Activated CD8-positive, alpha-beta memory T cell treated with anti-CD3 and anti-CD28 coated beads, Interleukin-2, amount 10 ng/mL, durations not matched to agents 7 days and 5 days (primary cell): ENCODE measurements at regions not wholly inside any gene's neighbourhood (a gene's known extent, or its start where the extent isn't known, plus 50 kb on each side); places are given as distances from the start of the nearest gene placed in this dataset.
"Not testable (repeated sequence)": the region's sequence is repeated elsewhere in the genome, so short reads cannot be mapped to it uniquely, and the experiment has no call there.

ENCODE experiments used
- ATAC-seq: fragments of 150-1000 bp; cut with Tn5 transposase; one replicate; pipeline ENCODE4 v1.10.0; 2021; ENCODE audit warnings: moderate library complexity
- CTCF ChIA-PET: fragments of 350-600 bp; sonication (Branson Sonifier 250); formaldehyde crosslinking; loops from one replicate; lab custom pipeline; 2021; ENCODE audit warnings: antibody characterized with exemption; lab: Charles Lee
- DNase-seq: peaks from one replicate; pipeline ENCODE4 v3.0.0-alpha.2; 2020
- H3K27ac Mint-ChIP-seq: one replicate; pipeline ENCODE4 v1.8.0; 2021; ENCODE audit warnings: mild to moderate bottlenecking, mixed read lengths
- H3K27me3 Mint-ChIP-seq: one replicate; pipeline ENCODE4 v1.8.0; 2021; ENCODE audit warnings: mixed read lengths
- H3K36me3 Mint-ChIP-seq: one replicate; pipeline ENCODE4 v1.8.0; 2021; ENCODE audit warnings: mild to moderate bottlenecking, mixed read lengths
- H3K4me1 Mint-ChIP-seq: one replicate; pipeline ENCODE4 v1.8.0; 2021; ENCODE audit warnings: mixed read lengths
- H3K4me3 Mint-ChIP-seq: one replicate; pipeline ENCODE4 v1.8.0; 2021; ENCODE audit warnings: mild to moderate bottlenecking, moderate library complexity, mixed read lengths
- H3K9me3 Mint-ChIP-seq: one replicate; pipeline ENCODE4 v1.8.0; 2022; ENCODE audit warnings: low read depth, mixed read lengths

GRCh38 chr2:20126040-20126439 is 74.6 kb upstream of the LAPTM4A start:
- no peak for ATAC-seq
- Mint-ChIP-seq H3K9me3 (no peaks in the 10 kb centered on the region), H3K4me1 (no peaks in the 10 kb centered on the region), H3K36me3 (no peaks in the 10 kb centered on the region), H3K27me3 (peaks cover 11% of the 10 kb centered on the region), H3K27ac (no peak overlapping the region), H3K4me3 (no peak overlapping the region)
- no peak for DNase-seq
- CTCF ChIA-PET, result interaction anchor here (1.0 kb wide), 1 partner anchor 9 kb away, joined by 3 read pairs; no protein-coding TSS in a partner anchor

GRCh38 chr2:20125616-20126015 is 74.2 kb upstream of the LAPTM4A start:
- no peaks in the 10 kb centered on the region for H3K4me1 Mint-ChIP-seq
- DNase-seq, result no peak
- H3K9me3 Mint-ChIP-seq, result no peaks in the 10 kb centered on the region
- H3K36me3 Mint-ChIP-seq, result no peaks in the 10 kb centered on the region
- CTCF ChIA-PET, result interaction anchor here (1.0 kb wide), 1 partner anchor 10 kb away, joined by 3 read pairs; no protein-coding TSS in a partner anchor
- H3K27ac Mint-ChIP-seq, result no peak overlapping the region
- no peak overlapping the region for H3K4me3 Mint-ChIP-seq
- ATAC-seq, result no peak
- H3K27me3 Mint-ChIP-seq, result peaks cover 11% of the 10 kb centered on the region

- CTCF ChIA-PET, result no interaction called here
Measured at GRCh38 chr2:20125164-20125563, 73.7 kb upstream of the LAPTM4A start.

GRCh38 chr2:20123871-20124594 is 72.6 kb upstream of the LAPTM4A start:
- CTCF ChIA-PET, result no interaction called here
- Mint-ChIP-seq H3K36me3 (no peaks in the 10 kb centered on the region), H3K4me1 (no peaks in the 10 kb centered on the region), H3K9me3 (no peaks in the 10 kb centered on the region), H3K27me3 (peaks cover 11% of the 10 kb centered on the region), H3K4me3 (no peak overlapping the region), H3K27ac (no peak overlapping the region)
- DNase-seq, result no peak
- no peak for ATAC-seq

More at GRCh38 chr2:20125164-20125563, 73.7 kb upstream of the LAPTM4A start:
- Mint-ChIP-seq H3K4me3 (no peak overlapping the region), H3K36me3 (no peaks in the 10 kb centered on the region), H3K27ac (no peak overlapping the region), H3K9me3 (no peaks in the 10 kb centered on the region), H3K27me3 (peaks cover 11% of the 10 kb centered on the region), H3K4me1 (no peaks in the 10 kb centered on the region)
- ATAC-seq, result no peak
- no peak for DNase-seq

- H3K27ac Mint-ChIP-seq, result no peak overlapping the region
- DNase-seq (no peak), ATAC-seq (no peak)
- H3K27me3 Mint-ChIP-seq, result peaks cover 11% of the 10 kb centered on the region
- CTCF ChIA-PET, result no interaction called here
- no peaks in the 10 kb centered on the region for H3K36me3 Mint-ChIP-seq
- no peak overlapping the region for H3K4me3 Mint-ChIP-seq
- H3K9me3 Mint-ChIP-seq, result no peaks in the 10 kb centered on the region
- H3K4me1 Mint-ChIP-seq, result no peaks in the 10 kb centered on the region
Measured at GRCh38 chr2:20122864-20123263, 71.4 kb upstream of the LAPTM4A start.

GRCh38 chr2:20120569-20121416 is 69.4 kb upstream of the LAPTM4A start:
- CTCF ChIA-PET, result no interaction called here
- no peaks in the 10 kb centered on the region for H3K36me3 Mint-ChIP-seq
- DNase-seq, result no peak
- H3K27me3 Mint-ChIP-seq, result peaks cover 7% of the 10 kb centered on the region
- H3K9me3 Mint-ChIP-seq, result no peaks in the 10 kb centered on the region
- no peak overlapping the region for H3K27ac Mint-ChIP-seq
- no peaks in the 10 kb centered on the region for H3K4me1 Mint-ChIP-seq
- no peak for ATAC-seq
- H3K4me3 Mint-ChIP-seq, result no peak overlapping the region

- Mint-ChIP-seq H3K27ac (no peak overlapping the region), H3K36me3 (no peaks in the 10 kb centered on the region), H3K4me1 (no peaks in the 10 kb centered on the region), H3K27me3 (peaks cover 7% of the 10 kb centered on the region), H3K4me3 (no peak overlapping the region), H3K9me3 (no peaks in the 10 kb centered on the region)
- ATAC-seq (no peak), DNase-seq (no peak)
- CTCF ChIA-PET, result no interaction called here
Measured at GRCh38 chr2:20118051-20118450, 66.6 kb upstream of the LAPTM4A start.

- no peaks in the 10 kb centered on the region for H3K27me3 Mint-ChIP-seq
- no peaks in the 10 kb centered on the region for H3K36me3 Mint-ChIP-seq
- no peak for ATAC-seq
- no peak overlapping the region for H3K27ac Mint-ChIP-seq
- no peaks in the 10 kb centered on the region for H3K9me3 Mint-ChIP-seq
- no peak overlapping the region for H3K4me3 Mint-ChIP-seq
- DNase-seq, result no peak
- CTCF ChIA-PET, result no interaction called here
- no peaks in the 10 kb centered on the region for H3K4me1 Mint-ChIP-seq
Measured at GRCh38 chr2:20115902-20116301, 64.5 kb upstream of the LAPTM4A start.

GRCh38 chr2:20115374-20115773 is 63.9 kb upstream of the LAPTM4A start:
- H3K4me1 Mint-ChIP-seq, result no peaks in the 10 kb centered on the region
- no peaks in the 10 kb centered on the region for H3K9me3 Mint-ChIP-seq
- ATAC-seq (no peak), DNase-seq (no peak)
- H3K27ac Mint-ChIP-seq, result no peak overlapping the region
- CTCF ChIA-PET, result no interaction called here
- no peak overlapping the region for H3K4me3 Mint-ChIP-seq
- H3K27me3 Mint-ChIP-seq, result peaks cover under 1% of the 10 kb centered on the region
- no peaks in the 10 kb centered on the region for H3K36me3 Mint-ChIP-seq

GRCh38 chr2:20113986-20114938 is 62.8 kb upstream of the LAPTM4A start:
- Mint-ChIP-seq H3K4me3 (no peak overlapping the region), H3K36me3 (no peaks in the 10 kb centered on the region), H3K4me1 (no peaks in the 10 kb centered on the region), H3K27me3 (peaks cover 2% of the 10 kb centered on the region), H3K9me3 (no peaks in the 10 kb centered on the region), H3K27ac (no peak overlapping the region)
- CTCF ChIA-PET, result no interaction called here
- ATAC-seq (peak; percentile 12), DNase-seq (no peak)

GRCh38 chr2:20113004-20113796 is 61.8 kb upstream of the LAPTM4A start:
- Mint-ChIP-seq H3K9me3 (no peaks in the 10 kb centered on the region), H3K36me3 (no peaks in the 10 kb centered on the region), H3K27ac (no peak overlapping the region), H3K4me1 (no peaks in the 10 kb centered on the region), H3K4me3 (no peak overlapping the region), H3K27me3 (peaks cover 4% of the 10 kb centered on the region)
- no peak for ATAC-seq
- CTCF ChIA-PET, result no interaction called here
- DNase-seq, result no peak

- H3K4me1 Mint-ChIP-seq, CTCF ChIA-PET, DNase-seq, H3K9me3 Mint-ChIP-seq, H3K27me3 Mint-ChIP-seq, H3K36me3 Mint-ChIP-seq, H3K27ac Mint-ChIP-seq, H3K4me3 Mint-ChIP-seq, ATAC-seq: not testable (repeated sequence)
Measured at GRCh38 chr2:20112361-20112760, 60.9 kb upstream of the LAPTM4A start.
